Adrenal gland (tissue), 9 donors: ENCODE measurements at regions not wholly inside any gene's neighbourhood (a gene's known extent, or its start where the extent isn't known, plus 50 kb on each side); places are given as distances from the start of the nearest gene placed in this dataset.

Source experiments
- DNase-seq, 7 donors: peaks; one replicate each; pipeline ENCODE4 v3.0.0-alpha.2; 2019 to 2020
- H3K27ac ChIP-seq, 5 donors: fragments of 200-600 bp; sonication (generic) in 4 of 5; 1 replicate in 3 of 5; 2 replicates in 2 of 5; pipeline versions ENCODE4 v1.5.1 to v1.8.0; 2016 to 2020; ENCODE audit warnings: mild to moderate bottlenecking in 1 of 5
- H3K27me3 ChIP-seq: fragments of 200-600 bp; 2 replicates; pipeline ENCODE4 v1.8.0; 2021
- H3K36me3 ChIP-seq, 2 donors: fragments of 200-600 bp; replicated peaks in 1 of 2; 1 replicate in 1 of 2; 2 replicates in 1 of 2; pipeline versions ENCODE4 v1.5.1 to v1.8.0; 2018 to 2022
- H3K4me1 ChIP-seq, 2 donors: fragments of 200-600 bp; replicated peaks in 1 of 2; 1 replicate in 1 of 2; 2 replicates in 1 of 2; pipeline versions ENCODE4 v1.5.1 to v1.8.0; 2018 to 2021
- H3K4me3 ChIP-seq, 4 donors: fragments of 200-600 bp; sonication (generic) in 3 of 4; one replicate each; pipeline ENCODE4 v1.5.1; 2016 to 2018
- H3K9me3 ChIP-seq, 3 donors: fragments of 200-600 bp; sonication (generic) in 1 of 3; replicated peaks in 1 of 3; 1 replicate in 2 of 3; 2 replicates in 1 of 3; pipeline versions ENCODE4 v1.5.1 to v1.8.0; 2016 to 2021
- POLR2A ChIP-seq, 2 donors: fragments of 450-650 bp; IDR thresholded peaks; one replicate each; pipeline ENCODE4 v1.6.1; 2017; ENCODE audit warnings: antibody characterized with exemption in 2 of 2, mild to moderate bottlenecking in 2 of 2, moderate library complexity in 1 of 2
- WGBS, 4 donors: extraction: QIAGEN DNeasy Blood & Tissue Kit in 2 of 4; methylation state at CpG; one replicate each; pipeline versions ENCODE4 v1.1.5 to v1.1.7; 2013 to 2017; 5-methylcytosine and 5-hydroxymethylcytosine counted together
- intact Hi-C, 2 donors: fragments of 100-400 bp; cut with DNase I; formaldehyde crosslinking; loops; one replicate each; pipeline versions ENCODE4 v1.14.1 to v1.15.0; 2022 to 2023
- TF ChIP-seq, protein P1 (sequence below), 6 experiments: fragments of 450-650 bp in 4 of 6; fragments of 200-600 bp in 2 of 6; sonication (generic) in 1 of 6; IDR thresholded peaks; 1 replicate in 5 of 6; 2 replicates in 1 of 6; pipeline versions ENCODE4 v1.5.1 to v1.8.0; 2016 to 2021; ENCODE audit warnings: antibody characterized with exemption in 6 of 6, mild to moderate bottlenecking in 2 of 6, moderate library complexity in 1 of 6
- donor health status: healthy with polysubstance abuse.
- donor health status: Bipolar disorder and iron deficiency.
- donor health status: DM: yes; HTN: yes; CAD: no.
- donor health status: DM: no; HTN: no; CAD: no.
- donor health status: DM: no; HTN: no; CAD: no.

DNA sequence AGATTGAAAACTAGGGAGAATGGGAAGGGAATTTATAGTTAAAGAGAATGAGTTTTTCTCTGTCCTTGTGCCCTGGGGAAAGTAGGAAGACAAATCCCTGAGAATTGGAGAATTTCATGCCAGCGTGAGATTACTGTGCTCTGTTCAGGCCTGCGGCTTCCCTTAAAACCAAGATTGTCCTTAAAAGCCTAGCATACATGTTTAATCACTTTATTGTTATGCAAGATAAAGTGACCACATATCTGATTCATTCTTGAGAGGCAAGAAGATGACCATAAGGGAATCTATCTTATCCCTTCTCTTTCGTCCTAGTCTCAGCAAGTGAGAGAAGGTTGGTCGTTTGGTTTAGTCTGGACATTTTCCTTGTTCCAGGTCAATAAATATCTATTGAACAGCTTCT, 75.9 kb downstream of the ADCYAP1 start:
- 74 to 76% (median 75%) methylated on average over 4 of the region's 4 CpGs for WGBS, 4 donors
- Histone ChIP-seq H3K4me3 (no peak overlapping the region), H3K36me3 (no peaks in the 10 kb centered on the region), H3K27ac (no peak overlapping the region), H3K4me1 (no peaks in the 10 kb centered on the region), H3K9me3 (no peaks in the 10 kb centered on the region), H3K27me3 (no peaks in the 10 kb centered on the region)
- TF ChIP-seq POLR2A (IDR thresholded peaks at IDR 0.05) = no peak
- TF ChIP-seq, protein P1, sequence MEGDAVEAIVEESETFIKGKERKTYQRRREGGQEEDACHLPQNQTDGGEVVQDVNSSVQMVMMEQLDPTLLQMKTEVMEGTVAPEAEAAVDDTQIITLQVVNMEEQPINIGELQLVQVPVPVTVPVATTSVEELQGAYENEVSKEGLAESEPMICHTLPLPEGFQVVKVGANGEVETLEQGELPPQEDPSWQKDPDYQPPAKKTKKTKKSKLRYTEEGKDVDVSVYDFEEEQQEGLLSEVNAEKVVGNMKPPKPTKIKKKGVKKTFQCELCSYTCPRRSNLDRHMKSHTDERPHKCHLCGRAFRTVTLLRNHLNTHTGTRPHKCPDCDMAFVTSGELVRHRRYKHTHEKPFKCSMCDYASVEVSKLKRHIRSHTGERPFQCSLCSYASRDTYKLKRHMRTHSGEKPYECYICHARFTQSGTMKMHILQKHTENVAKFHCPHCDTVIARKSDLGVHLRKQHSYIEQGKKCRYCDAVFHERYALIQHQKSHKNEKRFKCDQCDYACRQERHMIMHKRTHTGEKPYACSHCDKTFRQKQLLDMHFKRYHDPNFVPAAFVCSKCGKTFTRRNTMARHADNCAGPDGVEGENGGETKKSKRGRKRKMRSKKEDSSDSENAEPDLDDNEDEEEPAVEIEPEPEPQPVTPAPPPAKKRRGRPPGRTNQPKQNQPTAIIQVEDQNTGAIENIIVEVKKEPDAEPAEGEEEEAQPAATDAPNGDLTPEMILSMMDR (IDR thresholded peaks at IDR 0.05) = no peak
- DNase-seq = no peak
- intact Hi-C loops = no loop called here

DNA sequence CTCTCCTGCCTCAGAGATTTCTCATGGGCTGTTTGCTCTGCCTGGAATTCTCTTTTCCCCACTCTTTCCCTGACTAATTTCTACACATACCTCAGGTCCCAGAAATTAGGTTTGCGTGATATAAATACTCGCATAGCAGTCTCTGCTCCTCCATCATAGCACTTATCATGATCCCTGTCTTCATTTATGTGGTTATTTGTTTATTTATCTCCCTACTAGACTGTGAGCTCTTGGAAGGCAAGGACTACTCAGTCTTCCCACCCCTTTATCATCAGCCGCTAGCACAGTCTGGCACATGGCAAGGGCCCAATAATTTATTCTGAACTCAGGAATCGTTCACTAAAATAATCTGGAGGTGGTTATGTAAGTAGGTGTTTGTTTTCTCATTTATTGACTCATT, 79.3 kb downstream of the ADCYAP1 start:
- intact Hi-C loops = no loop called here
- no peak for DNase-seq
- no peaks in the 10 kb centered on the region for H3K36me3 ChIP-seq
- no peaks in the 10 kb centered on the region for H3K4me1 ChIP-seq
- H3K27ac ChIP-seq = no peak overlapping the region
- WGBS, 4 donors = 64 to 76% (median 67%) methylated on average over 4 of the region's 4 CpGs
- H3K27me3 ChIP-seq = no peaks in the 10 kb centered on the region
- TF ChIP-seq POLR2A (IDR thresholded peaks at IDR 0.05) = no peak
- TF ChIP-seq, protein P1 (IDR thresholded peaks at IDR 0.05) = no peak
- H3K4me3 ChIP-seq = no peak overlapping the region
- H3K9me3 ChIP-seq = no peaks in the 10 kb centered on the region

DNA sequence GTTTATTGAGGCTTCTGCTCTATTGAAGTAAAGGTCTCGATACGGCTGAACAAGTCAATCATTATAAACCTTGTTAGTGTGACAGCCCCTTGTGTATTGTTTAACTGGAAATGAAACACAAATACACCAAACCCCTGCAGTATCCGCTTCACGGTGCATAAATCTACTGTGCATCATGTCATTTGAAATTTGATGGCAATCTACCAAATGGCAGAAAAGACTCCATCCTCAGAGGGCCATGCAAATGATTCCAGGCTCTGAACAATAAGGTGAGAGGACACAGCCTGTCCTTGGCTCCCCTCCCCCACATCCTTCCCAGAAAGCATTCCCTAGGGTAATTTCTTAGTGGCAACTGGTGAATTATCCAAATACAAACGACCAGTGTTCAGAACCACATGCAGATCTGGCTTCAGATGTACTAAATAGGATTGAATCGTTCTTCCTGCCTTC, 80.6 kb downstream of the ADCYAP1 start:
- TF ChIP-seq POLR2A (IDR thresholded peaks at IDR 0.05) = no peak
- TF ChIP-seq, protein P1 (IDR thresholded peaks at IDR 0.05) = no peak
- no peaks in the 10 kb centered on the region for H3K9me3 ChIP-seq
- H3K4me3 ChIP-seq = no peak overlapping the region
- peak overlapping the region in 1 of 5 donors; percentile 45 for H3K27ac ChIP-seq
- peak in 4 of 7 donors; percentile 11 to 56 (median 38) for DNase-seq
- no peaks in the 10 kb centered on the region for H3K27me3 ChIP-seq
- no peaks in the 10 kb centered on the region for H3K36me3 ChIP-seq
- intact Hi-C loops = no loop called here
- WGBS, 4 donors = 31 to 42% (median 33%) methylated on average over 6 of the region's 6 CpGs
- no peaks in the 10 kb centered on the region for H3K4me1 ChIP-seq

DNA sequence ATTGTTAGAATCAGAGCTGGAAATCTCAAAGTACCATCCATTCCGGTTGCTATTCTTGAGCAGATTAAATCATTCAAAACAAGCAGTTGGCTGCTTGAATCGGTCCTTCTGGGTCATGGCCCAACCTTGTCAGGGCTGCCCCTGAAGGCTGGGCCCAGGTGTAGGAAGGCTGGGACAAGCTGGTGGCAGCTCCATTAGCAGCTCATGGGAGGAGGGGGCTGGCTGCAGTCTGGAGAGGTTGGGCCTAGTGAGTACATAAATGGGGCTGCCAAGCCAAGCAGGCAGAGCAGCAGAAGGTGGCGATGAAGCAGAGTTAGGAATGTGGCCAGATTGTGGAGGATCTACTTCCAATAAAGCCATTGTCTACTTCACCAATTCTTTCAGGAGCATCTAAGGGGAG, 81.4 kb downstream of the ADCYAP1 start:
- TF ChIP-seq, protein P1 (IDR thresholded peaks at IDR 0.05) = no peak
- no peak for TF ChIP-seq POLR2A (IDR thresholded peaks at IDR 0.05)
- H3K36me3 ChIP-seq = no peaks in the 10 kb centered on the region
- DNase-seq = no peak
- H3K4me3 ChIP-seq = no peak overlapping the region
- H3K4me1 ChIP-seq = no peaks in the 10 kb centered on the region
- H3K9me3 ChIP-seq = no peaks in the 10 kb centered on the region
- peak overlapping the region in 1 of 5 donors; percentile 45 for H3K27ac ChIP-seq
- intact Hi-C loops = no loop called here
- H3K27me3 ChIP-seq = no peaks in the 10 kb centered on the region
- 53 to 57% (median 53%) methylated on average over 3 of the region's 3 CpGs for whole genome bisulfite sequencing, 4 donors
